DOHH2 (cell line): ENCODE measurements at regions not wholly inside any gene's neighbourhood (a gene's known extent, or its start where the extent isn't known, plus 50 kb on each side); places are given as distances from the start of the nearest gene placed in this dataset.

ENCODE experiments used
- H3F3A ChIP-seq: fragments of 200-600 bp; sonication (generic), shearing (Covaris generic); 2 replicates; pipeline ENCODE4 v1.6.0; 2016; ENCODE audit warnings: antibody characterized with exemption, mild to moderate bottlenecking; ENCODE audit not compliant: control insufficient read depth, insufficient read depth
- H3K27ac ChIP-seq: fragments of 200-600 bp; sonication (generic); 2 replicates; pipeline ENCODE4 v1.5.1; 2014; ENCODE audit warnings: low read depth, mild to moderate bottlenecking, low read length, moderate library complexity
- H3K27me3 ChIP-seq: fragments of 200-600 bp; sonication (generic); 2 replicates; pipeline ENCODE4 v1.6.1; 2014; ENCODE audit warnings: mild to moderate bottlenecking, low read length, mixed read lengths; ENCODE audit not compliant: control insufficient read depth
- H3K36me3 ChIP-seq: fragments of 200-600 bp; sonication (generic); 2 replicates; pipeline ENCODE4 v1.6.1; 2014; ENCODE audit warnings: mild to moderate bottlenecking, low read length, moderate library complexity, mixed read lengths; ENCODE audit not compliant: control insufficient read depth
- H3K4me1 ChIP-seq: fragments of 200-600 bp; sonication (generic); 2 replicates; pipeline ENCODE4 v1.6.1; 2014; ENCODE audit warnings: mild to moderate bottlenecking, low read length, mixed read lengths; ENCODE audit not compliant: control insufficient read depth
- H3K4me2 ChIP-seq: fragments of 200-600 bp; sonication (generic); 2 replicates; pipeline ENCODE4 v1.6.0; 2014; ENCODE audit warnings: mild to moderate bottlenecking, low read length, moderate library complexity
- H3K4me3 ChIP-seq: fragments of 200-600 bp; sonication (generic); 2 replicates; pipeline ENCODE4 v1.5.1; 2014; ENCODE audit warnings: mild to moderate bottlenecking, low read length, mixed read lengths
- H3K79me2 ChIP-seq: fragments of 200-600 bp; sonication (generic); 2 replicates; pipeline ENCODE4 v1.6.1; 2014; ENCODE audit warnings: mild to moderate bottlenecking, low read length, mixed read lengths; ENCODE audit not compliant: control insufficient read depth
- H3K9me2 ChIP-seq: fragments of 200-600 bp; sonication (generic); replicated peaks from 2 replicates; pipeline ENCODE4 v1.6.1; 2014; ENCODE audit warnings: mild to moderate bottlenecking, low read length, mixed read lengths; ENCODE audit not compliant: control insufficient read depth
- H3K9me3 ChIP-seq: fragments of 200-600 bp; sonication (generic); 2 replicates; pipeline ENCODE4 v1.6.1; 2014; ENCODE audit warnings: antibody characterized with exemption, low read length, mixed read lengths; ENCODE audit not compliant: control insufficient read depth, insufficient read depth
- H4K20me1 ChIP-seq: fragments of 200-600 bp; sonication (generic); 2 replicates; pipeline ENCODE4 v1.6.0; 2014; ENCODE audit warnings: low read depth, mild to moderate bottlenecking, antibody characterized with exemption, low read length, moderate library complexity; ENCODE audit not compliant: control insufficient read depth, insufficient read depth
- EZH2phosphoT487 ChIP-seq: fragments of 200-600 bp; sonication (generic); IDR thresholded peaks from 2 replicates; pipeline ENCODE4 v1.6.1; 2017; ENCODE audit warnings: borderline replicate concordance, mild to moderate bottlenecking, antibody characterized with exemption, low read length, moderate library complexity, mixed read lengths
- TF ChIP-seq, protein P1 (sequence below): fragments of 200-600 bp; sonication (generic); IDR thresholded peaks from one replicate; pipeline ENCODE4 v1.5.1; 2014; ENCODE audit warnings: antibody characterized with exemption, mild to moderate bottlenecking, low read depth, low read length; ENCODE audit not compliant: poor library complexity, severe bottlenecking

- H3K9me2 ChIP-seq = no peaks in the 10 kb centered on the region
- no peaks in the 10 kb centered on the region for H3K27me3 ChIP-seq
- H4K20me1 ChIP-seq = no peaks in the 10 kb centered on the region
- no peak overlapping the region for H3K27ac ChIP-seq
- TF ChIP-seq, protein P1, sequence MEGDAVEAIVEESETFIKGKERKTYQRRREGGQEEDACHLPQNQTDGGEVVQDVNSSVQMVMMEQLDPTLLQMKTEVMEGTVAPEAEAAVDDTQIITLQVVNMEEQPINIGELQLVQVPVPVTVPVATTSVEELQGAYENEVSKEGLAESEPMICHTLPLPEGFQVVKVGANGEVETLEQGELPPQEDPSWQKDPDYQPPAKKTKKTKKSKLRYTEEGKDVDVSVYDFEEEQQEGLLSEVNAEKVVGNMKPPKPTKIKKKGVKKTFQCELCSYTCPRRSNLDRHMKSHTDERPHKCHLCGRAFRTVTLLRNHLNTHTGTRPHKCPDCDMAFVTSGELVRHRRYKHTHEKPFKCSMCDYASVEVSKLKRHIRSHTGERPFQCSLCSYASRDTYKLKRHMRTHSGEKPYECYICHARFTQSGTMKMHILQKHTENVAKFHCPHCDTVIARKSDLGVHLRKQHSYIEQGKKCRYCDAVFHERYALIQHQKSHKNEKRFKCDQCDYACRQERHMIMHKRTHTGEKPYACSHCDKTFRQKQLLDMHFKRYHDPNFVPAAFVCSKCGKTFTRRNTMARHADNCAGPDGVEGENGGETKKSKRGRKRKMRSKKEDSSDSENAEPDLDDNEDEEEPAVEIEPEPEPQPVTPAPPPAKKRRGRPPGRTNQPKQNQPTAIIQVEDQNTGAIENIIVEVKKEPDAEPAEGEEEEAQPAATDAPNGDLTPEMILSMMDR = no peak
- TF ChIP-seq EZH2phosphoT487 = no peak
- no peaks in the 10 kb centered on the region for H3K36me3 ChIP-seq
- no peaks in the 10 kb centered on the region for H3K4me1 ChIP-seq
- no peaks in the 10 kb centered on the region for H3K79me2 ChIP-seq
- no peaks in the 10 kb centered on the region for H3K9me3 ChIP-seq
- no peaks in the 10 kb centered on the region for H3F3A ChIP-seq
- H3K4me3 ChIP-seq = no peak overlapping the region
- H3K4me2 ChIP-seq = no peak overlapping the region
Measured at GRCh38 chr9:118567861-118568260, 801.4 kb downstream of the BRINP1 start.

DNA sequence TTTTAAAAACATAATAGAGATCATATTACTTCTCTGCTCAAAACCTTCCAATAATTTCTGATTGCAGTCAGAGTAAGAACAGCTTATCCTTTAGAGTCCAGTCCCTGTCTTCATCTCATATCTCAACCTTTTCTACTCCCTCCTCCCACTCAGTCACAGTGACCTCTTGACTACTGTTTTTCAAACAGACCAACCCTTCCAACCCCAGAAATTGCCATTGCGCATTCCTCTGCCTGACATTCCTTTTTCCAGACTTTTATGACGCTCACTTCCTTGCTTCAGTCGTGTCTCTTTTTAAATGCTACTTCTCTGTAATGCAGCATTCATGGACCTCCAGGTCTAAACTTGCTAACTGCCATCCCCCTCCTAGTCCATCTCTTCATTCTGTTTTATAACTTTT lies 800.5 kb downstream of the BRINP1 start:
- Histone ChIP-seq H3K4me2 (no peak overlapping the region), H4K20me1 (no peaks in the 10 kb centered on the region), H3K27ac (no peak overlapping the region), H3K9me3 (no peaks in the 10 kb centered on the region), H3K4me3 (no peak overlapping the region), H3K9me2 (no peaks in the 10 kb centered on the region), H3K79me2 (no peaks in the 10 kb centered on the region), H3K4me1 (no peaks in the 10 kb centered on the region), H3F3A (no peaks in the 10 kb centered on the region), H3K27me3 (no peaks in the 10 kb centered on the region), H3K36me3 (no peaks in the 10 kb centered on the region)
- TF ChIP-seq EZH2phosphoT487 = no peak
- TF ChIP-seq, protein P1 = no peak

GRCh38 chr9:118569148-118569547 lies 800.1 kb downstream of the BRINP1 start:
- no peak for TF ChIP-seq EZH2phosphoT487
- TF ChIP-seq, protein P1 = no peak
- no peaks in the 10 kb centered on the region for H3K9me3 ChIP-seq
- no peaks in the 10 kb centered on the region for H3K9me2 ChIP-seq
- no peaks in the 10 kb centered on the region for H3K36me3 ChIP-seq
- H3K27ac ChIP-seq = no peak overlapping the region
- H3K4me2 ChIP-seq = no peak overlapping the region
- no peaks in the 10 kb centered on the region for H3K4me1 ChIP-seq
- H4K20me1 ChIP-seq = no peaks in the 10 kb centered on the region
- no peak overlapping the region for H3K4me3 ChIP-seq
- no peaks in the 10 kb centered on the region for H3K79me2 ChIP-seq
- no peaks in the 10 kb centered on the region for H3K27me3 ChIP-seq
- H3F3A ChIP-seq = no peaks in the 10 kb centered on the region

- no peak overlapping the region for H3K4me3 ChIP-seq
- H3F3A ChIP-seq = no peaks in the 10 kb centered on the region
- TF ChIP-seq, protein P1 = no peak
- TF ChIP-seq EZH2phosphoT487 = no peak
- no peak overlapping the region for H3K4me2 ChIP-seq
- no peaks in the 10 kb centered on the region for H3K36me3 ChIP-seq
- no peak overlapping the region for H3K27ac ChIP-seq
- no peaks in the 10 kb centered on the region for H3K27me3 ChIP-seq
- H3K4me1 ChIP-seq = no peaks in the 10 kb centered on the region
- H3K79me2 ChIP-seq = no peaks in the 10 kb centered on the region
- no peaks in the 10 kb centered on the region for H4K20me1 ChIP-seq
- H3K9me3 ChIP-seq = no peaks in the 10 kb centered on the region
- no peaks in the 10 kb centered on the region for H3K9me2 ChIP-seq
Measured at GRCh38 chr9:118570066-118570465, 799.2 kb downstream of the BRINP1 start.
